ENCODE measurements at regions not wholly inside any gene's neighbourhood (a gene's known extent, or its start where the extent isn't known, plus 50 kb on each side); places are given as distances from the start of the nearest gene placed in this dataset.

DNA sequence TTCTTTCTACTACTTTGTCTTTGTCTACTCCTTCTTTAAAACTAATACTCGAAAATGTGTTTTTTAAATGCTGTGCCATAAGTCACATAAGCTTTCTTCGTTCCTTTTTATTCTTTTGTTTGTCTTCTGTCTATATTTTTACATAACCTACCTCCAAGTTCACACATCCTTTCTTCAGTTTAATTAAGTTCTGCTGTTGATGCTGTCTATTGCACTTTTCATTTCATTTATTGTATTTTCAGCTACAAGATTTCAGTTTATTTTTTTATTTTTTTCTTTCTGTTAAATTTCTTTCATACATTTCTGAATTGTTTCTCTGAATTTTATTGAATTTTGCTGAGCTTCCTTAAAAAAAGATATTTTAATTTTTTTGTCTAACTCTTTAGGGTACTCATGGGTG lies 878.2 kb downstream of the MAT2B start:
- TF ChIP-seq, protein P1, sequence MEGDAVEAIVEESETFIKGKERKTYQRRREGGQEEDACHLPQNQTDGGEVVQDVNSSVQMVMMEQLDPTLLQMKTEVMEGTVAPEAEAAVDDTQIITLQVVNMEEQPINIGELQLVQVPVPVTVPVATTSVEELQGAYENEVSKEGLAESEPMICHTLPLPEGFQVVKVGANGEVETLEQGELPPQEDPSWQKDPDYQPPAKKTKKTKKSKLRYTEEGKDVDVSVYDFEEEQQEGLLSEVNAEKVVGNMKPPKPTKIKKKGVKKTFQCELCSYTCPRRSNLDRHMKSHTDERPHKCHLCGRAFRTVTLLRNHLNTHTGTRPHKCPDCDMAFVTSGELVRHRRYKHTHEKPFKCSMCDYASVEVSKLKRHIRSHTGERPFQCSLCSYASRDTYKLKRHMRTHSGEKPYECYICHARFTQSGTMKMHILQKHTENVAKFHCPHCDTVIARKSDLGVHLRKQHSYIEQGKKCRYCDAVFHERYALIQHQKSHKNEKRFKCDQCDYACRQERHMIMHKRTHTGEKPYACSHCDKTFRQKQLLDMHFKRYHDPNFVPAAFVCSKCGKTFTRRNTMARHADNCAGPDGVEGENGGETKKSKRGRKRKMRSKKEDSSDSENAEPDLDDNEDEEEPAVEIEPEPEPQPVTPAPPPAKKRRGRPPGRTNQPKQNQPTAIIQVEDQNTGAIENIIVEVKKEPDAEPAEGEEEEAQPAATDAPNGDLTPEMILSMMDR (IDR thresholded peaks at IDR 0.05) = no peak

DNA sequence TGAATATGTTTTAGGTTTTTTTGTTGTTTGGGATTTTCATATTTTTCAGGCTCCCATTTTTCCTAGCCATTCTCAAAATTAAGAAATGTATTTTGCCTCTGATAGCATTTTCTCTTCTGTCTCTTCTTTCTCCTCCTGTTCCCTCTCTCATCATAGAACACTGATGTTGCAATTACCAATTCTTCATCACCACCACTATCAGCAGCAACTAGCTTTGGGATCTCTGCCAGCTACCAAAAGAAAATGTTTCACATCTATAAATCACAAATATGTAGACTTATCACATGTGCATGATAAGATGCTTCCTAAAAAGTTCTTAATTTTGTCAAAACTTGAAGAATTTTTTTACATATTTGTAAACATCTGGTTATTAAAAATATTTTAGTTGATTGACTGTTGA lies 887.1 kb downstream of the MAT2B start:
- TF ChIP-seq, protein P1 (IDR thresholded peaks at IDR 0.05) = no peak

DNA sequence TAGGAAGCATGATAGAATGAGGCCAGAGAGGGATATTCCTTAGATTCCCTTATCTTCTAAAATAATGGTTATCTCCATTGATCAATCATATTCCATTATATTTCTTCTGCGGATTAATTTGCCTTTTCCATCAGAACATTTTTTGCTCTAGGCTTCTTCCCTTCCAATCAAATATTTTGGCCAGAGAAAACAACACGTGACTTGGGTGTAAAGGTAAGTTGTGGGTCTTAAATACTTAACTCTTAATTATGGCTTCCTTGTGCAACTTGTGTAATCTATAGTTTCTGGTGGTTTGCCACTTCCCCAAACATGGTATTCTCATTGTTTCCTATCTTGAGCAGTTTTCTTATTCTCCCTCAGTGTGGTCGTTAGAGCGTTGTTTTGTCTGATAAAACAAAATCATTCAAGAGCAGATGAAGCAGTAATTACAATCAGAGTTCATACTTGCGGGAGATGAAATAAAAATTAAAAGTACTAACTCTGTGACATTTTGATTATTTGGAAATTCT lies 889.3 kb downstream of the MAT2B start:
- TF ChIP-seq, protein P1 (IDR thresholded peaks at IDR 0.05) = no peak

DNA sequence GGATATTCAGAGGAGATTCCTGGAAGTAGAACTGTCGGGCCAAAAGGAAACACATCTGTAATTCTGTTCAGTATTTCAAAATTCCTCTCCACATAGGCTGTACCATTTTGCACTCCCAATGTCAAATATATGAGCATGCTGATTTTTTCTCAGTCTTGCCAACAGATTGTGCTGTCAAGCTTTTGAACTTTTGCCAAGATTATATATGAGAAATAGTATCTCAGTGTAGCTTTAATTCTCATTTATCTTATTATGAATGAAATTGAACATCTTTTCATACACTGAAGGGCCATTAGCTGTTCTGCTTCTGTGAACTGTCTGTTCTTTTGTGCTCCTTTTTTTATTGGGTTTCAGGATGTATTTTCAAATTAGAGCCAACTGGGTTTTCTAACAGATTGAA lies 907.1 kb downstream of the MAT2B start:
- TF ChIP-seq, protein P1 (IDR thresholded peaks at IDR 0.05) = no peak

DNA sequence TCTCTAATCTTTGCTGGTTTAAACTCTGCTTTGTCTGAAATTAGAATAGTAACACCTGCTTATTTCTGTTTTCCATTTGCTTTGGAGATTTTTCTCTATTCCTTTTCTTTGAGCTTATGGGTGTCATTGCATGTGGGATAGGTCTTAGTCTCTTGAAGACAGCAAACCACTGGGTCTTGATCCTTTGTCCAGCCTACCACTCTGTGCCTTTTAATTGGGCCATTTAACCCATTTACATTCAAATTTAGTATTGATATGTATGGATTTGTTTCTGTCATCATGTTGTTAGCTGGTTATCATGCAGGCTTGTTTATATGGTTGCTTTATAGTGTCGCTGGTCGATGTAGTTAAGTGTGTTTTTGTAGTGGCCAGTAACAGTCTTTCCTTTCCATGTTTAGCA lies 914.7 kb downstream of the MAT2B start:
- TF ChIP-seq, protein P1 (IDR thresholded peaks at IDR 0.05) = no peak

DNA sequence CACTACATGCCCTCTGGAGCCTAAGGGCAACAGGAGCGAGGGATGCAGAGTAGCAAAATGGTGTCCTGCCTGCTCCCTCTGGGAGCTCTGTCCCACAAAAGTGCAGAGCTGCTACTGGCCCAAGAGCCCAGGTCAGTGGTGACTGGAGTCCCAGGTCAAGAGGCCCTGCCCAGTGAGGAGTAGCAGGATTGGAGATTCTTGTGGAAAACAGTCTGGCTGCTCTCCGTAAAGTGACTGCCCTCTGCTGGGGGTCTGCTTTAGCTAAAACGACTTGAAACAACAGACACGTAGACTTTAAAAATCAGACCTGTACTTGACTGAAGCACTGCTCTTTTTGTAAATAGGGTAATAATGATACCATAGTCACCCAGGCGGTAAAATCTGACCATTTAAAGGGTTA lies 917.0 kb downstream of the MAT2B start:
- TF ChIP-seq, protein P1 (IDR thresholded peaks at IDR 0.05) = peak; percentile 13; the same call in 1 of the 2 replicates

DNA sequence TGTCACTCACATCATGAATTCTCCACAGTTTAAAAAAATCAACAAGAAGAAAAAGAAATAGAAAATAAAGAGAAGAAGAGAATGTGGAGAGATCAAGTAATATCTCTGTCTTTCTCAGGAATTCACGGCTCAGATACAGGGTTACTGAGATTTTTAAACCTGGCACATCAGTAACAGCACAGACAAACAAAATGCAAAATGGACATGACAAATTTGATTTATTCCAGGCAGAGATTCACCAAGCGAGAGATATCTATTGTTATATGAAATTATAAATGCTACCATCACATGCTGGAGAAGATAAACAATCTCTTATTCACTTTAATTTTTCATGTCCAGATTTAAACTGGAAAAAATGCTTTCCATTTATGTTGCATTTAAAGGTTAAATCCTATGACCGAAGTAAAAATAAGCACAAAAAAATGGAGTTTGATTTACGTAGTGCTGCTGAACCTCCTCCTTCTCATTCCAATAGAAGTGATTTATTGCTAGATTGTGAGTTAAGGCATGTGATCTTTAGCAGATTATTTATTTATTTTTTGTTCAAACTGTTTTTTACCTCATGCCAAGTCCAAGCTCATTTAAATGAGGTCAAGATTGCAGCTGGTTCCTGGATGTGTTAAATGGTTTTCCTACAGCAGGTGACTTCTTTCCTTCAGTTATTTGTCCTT lies 926.4 kb downstream of the MAT2B start:
- TF ChIP-seq, protein P1 (IDR thresholded peaks at IDR 0.05) = no peak

Data from LNCAP (cell line).